ENCODE measurements at regions not wholly inside any gene's neighbourhood (a gene's known extent, or its start where the extent isn't known, plus 50 kb on each side); places are given as distances from the start of the nearest gene placed in this dataset.

- H3K4me1 Mint-ChIP-seq (ENCODE audit: low read depth, unreplicated experiment) = peaks cover 2% of the 10 kb centered on the region
- H3K9me3 Mint-ChIP-seq (ENCODE audit: unreplicated experiment) = peaks cover 2% of the 10 kb centered on the region
- no peak for FAIRE-seq
These were observed 69.3 kb upstream of the RGMA start for GRCh38 chr15:93158097-93158900.

GRCh38 chr15:93154666-93155065 is 65.7 kb upstream of the RGMA start:
- peaks cover 4% of the 10 kb centered on the region for H3K27me3 Mint-ChIP-seq (ENCODE audit: low read depth, unreplicated experiment)
- H3K9ac ChIP-seq (ENCODE audit: low read length) = no peak overlapping the region
- DNase-seq (ENCODE audit: low read depth) (no peak), FAIRE-seq (no peak)
- no peak for TF ChIP-seq EZH2 (IDR thresholded peaks at IDR 0.05; ENCODE audit: insufficient read depth, low read length)
- no peak for TF ChIP-seq CTCF (IDR thresholded peaks at IDR 0.05; ENCODE audit: insufficient read depth, low read depth, low read length)
- peaks cover 2% of the 10 kb centered on the region for H3K9me3 Mint-ChIP-seq (ENCODE audit: unreplicated experiment)
- no peak overlapping the region for H3K4me3 ChIP-seq (ENCODE audit: insufficient read depth, low read depth, low read length)
- peaks cover 3% of the 10 kb centered on the region for H3K9me3 ChIP-seq (ENCODE audit: insufficient read depth, low read depth, low read length)
- H2AFZ ChIP-seq (ENCODE audit: low read depth, low read length) = no peak overlapping the region
- no peak overlapping the region for H3K27ac Mint-ChIP-seq (ENCODE audit: unreplicated experiment)
- no peaks in the 10 kb centered on the region for H3K4me1 ChIP-seq (ENCODE audit: insufficient read depth, low read length)
- no peaks in the 10 kb centered on the region for H3K79me2 ChIP-seq (ENCODE audit: insufficient read depth, low read length)
- H3K4me2 ChIP-seq (ENCODE audit: low read length) = no peak overlapping the region
- no peak overlapping the region for H3K27ac ChIP-seq (ENCODE audit: low read depth, low read length)
- no peaks in the 10 kb centered on the region for H4K20me1 ChIP-seq (ENCODE audit: insufficient read depth, low read length)
- H3K27me3 ChIP-seq (ENCODE audit: insufficient read depth, low read length) = peaks cover 2% of the 10 kb centered on the region
- H3K36me3 Mint-ChIP-seq (ENCODE audit: low read depth, unreplicated experiment) = no peaks in the 10 kb centered on the region
- peaks cover 12% of the 10 kb centered on the region for H3K4me1 Mint-ChIP-seq (ENCODE audit: low read depth, unreplicated experiment)
- no peaks in the 10 kb centered on the region for H3K36me3 ChIP-seq (ENCODE audit: insufficient read depth, low read length)
- no peak overlapping the region for H3K4me3 Mint-ChIP-seq (ENCODE audit: unreplicated experiment)

More at GRCh38 chr15:93158097-93158900, 69.3 kb upstream of the RGMA start:
- no peak overlapping the region for H3K4me3 Mint-ChIP-seq (ENCODE audit: unreplicated experiment)
- H2AFZ ChIP-seq (ENCODE audit: low read depth, low read length) = no peak overlapping the region
- H3K27ac Mint-ChIP-seq (ENCODE audit: unreplicated experiment) = no peak overlapping the region
- no peaks in the 10 kb centered on the region for H3K4me1 ChIP-seq (ENCODE audit: insufficient read depth, low read length)
- H3K27me3 Mint-ChIP-seq (ENCODE audit: low read depth, unreplicated experiment) = peaks cover 16% of the 10 kb centered on the region
- no peak overlapping the region for H3K9ac ChIP-seq (ENCODE audit: low read length)
- no peaks in the 10 kb centered on the region for H3K36me3 ChIP-seq (ENCODE audit: insufficient read depth, low read length)
- H3K79me2 ChIP-seq (ENCODE audit: insufficient read depth, low read length) = no peaks in the 10 kb centered on the region
- TF ChIP-seq CTCF (IDR thresholded peaks at IDR 0.05; ENCODE audit: insufficient read depth, low read depth, low read length) = no peak
- TF ChIP-seq EZH2 (IDR thresholded peaks at IDR 0.05; ENCODE audit: insufficient read depth, low read length) = no peak
- H4K20me1 ChIP-seq (ENCODE audit: insufficient read depth, low read length) = no peaks in the 10 kb centered on the region
- no peak overlapping the region for H3K4me2 ChIP-seq (ENCODE audit: low read length)
- peaks cover 4% of the 10 kb centered on the region for H3K27me3 ChIP-seq (ENCODE audit: insufficient read depth, low read length)
- H3K36me3 Mint-ChIP-seq (ENCODE audit: low read depth, unreplicated experiment) = no peaks in the 10 kb centered on the region
- no peak for DNase-seq (ENCODE audit: low read depth)
- H3K4me3 ChIP-seq (ENCODE audit: insufficient read depth, low read depth, low read length) = no peak overlapping the region
- H3K9me3 ChIP-seq (ENCODE audit: insufficient read depth, low read depth, low read length) = peaks cover 3% of the 10 kb centered on the region
- H3K27ac ChIP-seq (ENCODE audit: low read depth, low read length) = no peak overlapping the region

GRCh38 chr15:93152951-93153350 is 63.9 kb upstream of the RGMA start:
- Histone ChIP-seq H3K9me3 (ENCODE audit: insufficient read depth, low read depth, low read length) (peaks cover 3% of the 10 kb centered on the region), H2AFZ (ENCODE audit: low read depth, low read length) (no peak overlapping the region), H4K20me1 (ENCODE audit: insufficient read depth, low read length) (no peaks in the 10 kb centered on the region), H3K9ac (ENCODE audit: low read length) (no peak overlapping the region), H3K36me3 (ENCODE audit: insufficient read depth, low read length) (no peaks in the 10 kb centered on the region), H3K27ac (ENCODE audit: low read depth, low read length) (no peak overlapping the region), H3K27me3 (ENCODE audit: insufficient read depth, low read length) (peaks cover 2% of the 10 kb centered on the region), H3K4me1 (ENCODE audit: insufficient read depth, low read length) (no peaks in the 10 kb centered on the region), H3K4me2 (ENCODE audit: low read length) (no peak overlapping the region), H3K4me3 (ENCODE audit: insufficient read depth, low read depth, low read length) (no peak overlapping the region), H3K79me2 (ENCODE audit: insufficient read depth, low read length) (no peaks in the 10 kb centered on the region)
- peaks cover 12% of the 10 kb centered on the region for H3K4me1 Mint-ChIP-seq (ENCODE audit: low read depth, unreplicated experiment)
- no peaks in the 10 kb centered on the region for H3K36me3 Mint-ChIP-seq (ENCODE audit: low read depth, unreplicated experiment)
- no peak overlapping the region for H3K27ac Mint-ChIP-seq (ENCODE audit: unreplicated experiment)
- no peak for TF ChIP-seq EZH2 (IDR thresholded peaks at IDR 0.05; ENCODE audit: insufficient read depth, low read length)
- TF ChIP-seq CTCF (IDR thresholded peaks at IDR 0.05; ENCODE audit: insufficient read depth, low read depth, low read length) = no peak
- peaks cover 2% of the 10 kb centered on the region for H3K9me3 Mint-ChIP-seq (ENCODE audit: unreplicated experiment)
- DNase-seq (ENCODE audit: low read depth) (no peak), FAIRE-seq (no peak)
- no peak overlapping the region for H3K4me3 Mint-ChIP-seq (ENCODE audit: unreplicated experiment)
- peaks cover 3% of the 10 kb centered on the region for H3K27me3 Mint-ChIP-seq (ENCODE audit: low read depth, unreplicated experiment)
